Tibial nerve (tissue), 4 donors: ENCODE measurements at regions not wholly inside any gene's neighbourhood (a gene's known extent, or its start where the extent isn't known, plus 50 kb on each side); places are given as distances from the start of the nearest gene placed in this dataset.

Experiments
- DNase-seq, 2 donors: peaks; one replicate each; pipeline ENCODE4 v3.0.0-alpha.2; 2019; ENCODE audit warnings: low spot score in 2 of 2
- H3K27ac ChIP-seq, 4 donors: fragments of 200-600 bp; sonication (generic) in 3 of 4; one replicate each; pipeline ENCODE4 v1.5.1; 2017 to 2019; ENCODE audit warnings: mild to moderate bottlenecking in 1 of 4
- H3K27me3 ChIP-seq, 2 donors: fragments of 200-600 bp; sonication (generic) in 1 of 2; one replicate each; pipeline versions ENCODE4 v1.5.1 to v1.6.0; 2017 to 2019
- H3K36me3 ChIP-seq, 3 donors: fragments of 200-600 bp; sonication (generic); one replicate each; pipeline ENCODE4 v1.5.1; 2018 to 2019
- H3K4me1 ChIP-seq, 4 donors: fragments of 200-600 bp; sonication (generic) in 3 of 4; one replicate each; pipeline ENCODE4 v1.5.1; 2017 to 2019
- H3K4me3 ChIP-seq, 4 donors: fragments of 200-600 bp; sonication (generic) in 3 of 4; one replicate each; pipeline ENCODE4 v1.5.1; 2017 to 2019; ENCODE audit warnings: mild to moderate bottlenecking in 1 of 4, moderate library complexity in 1 of 4
- H3K9me3 ChIP-seq, 4 donors: fragments of 200-600 bp; sonication (generic) in 3 of 4; one replicate each; pipeline ENCODE4 v1.5.1; 2017 to 2019
- EP300 ChIP-seq, 2 donors: sonication (generic); formaldehyde crosslinking; IDR thresholded peaks; one replicate each; pipeline ENCODE4 v1.6.1; 2017; ENCODE audit warnings: antibody characterized with exemption in 2 of 2, mild to moderate bottlenecking in 1 of 2
- POLR2A ChIP-seq, 2 donors: fragments of 450-650 bp; IDR thresholded peaks; one replicate each; pipeline ENCODE4 v1.6.1; 2017; ENCODE audit warnings: antibody characterized with exemption in 2 of 2, mild to moderate bottlenecking in 2 of 2, moderate library complexity in 2 of 2
- WGBS, 2 donors: methylation state at CpG; one replicate each; pipeline ENCODE4 v1.1.5; 2018; 5-methylcytosine and 5-hydroxymethylcytosine counted together
- TF ChIP-seq, protein P1 (sequence below), 5 experiments: fragments of 200-600 bp in 3 of 5; fragments of 450-650 bp in 2 of 5; sonication (generic) in 3 of 5; IDR thresholded peaks; one replicate each; pipeline ENCODE4 v1.5.1; 2016 to 2019; ENCODE audit warnings: antibody characterized with exemption in 5 of 5, mild to moderate bottlenecking in 3 of 5, moderate library complexity in 2 of 5

DNA sequence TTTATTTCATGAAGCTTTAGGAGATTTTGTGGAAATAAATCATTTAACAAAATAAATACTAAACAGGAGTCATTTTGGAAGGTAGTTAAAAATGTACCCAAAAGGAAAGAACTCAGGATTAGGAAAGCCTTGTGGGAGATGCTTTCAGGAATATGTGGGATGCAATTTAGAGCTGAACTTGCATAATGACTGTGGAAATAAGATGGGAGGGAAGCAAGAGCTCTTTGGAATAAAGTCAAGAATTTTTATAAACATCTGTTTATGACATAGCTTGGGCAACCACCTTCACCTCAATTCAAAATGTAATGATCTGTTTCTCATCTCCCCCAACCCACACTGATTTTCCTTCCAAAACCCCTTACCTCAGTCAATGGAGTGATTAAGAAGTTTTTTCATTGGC lies 623.8 kb downstream of the FAT4 start:
- Histone ChIP-seq H3K27me3 (no peaks in the 10 kb centered on the region), H3K27ac (no peak overlapping the region), H3K4me3 (no peak overlapping the region), H3K36me3 (no peaks in the 10 kb centered on the region), H3K4me1 (no peaks in the 10 kb centered on the region), H3K9me3 (peaks cover 0 to 10% (median 2%) of the 10 kb centered on the region in 4 donors)
- no peak for DNase-seq
- TF ChIP-seq, protein P1, sequence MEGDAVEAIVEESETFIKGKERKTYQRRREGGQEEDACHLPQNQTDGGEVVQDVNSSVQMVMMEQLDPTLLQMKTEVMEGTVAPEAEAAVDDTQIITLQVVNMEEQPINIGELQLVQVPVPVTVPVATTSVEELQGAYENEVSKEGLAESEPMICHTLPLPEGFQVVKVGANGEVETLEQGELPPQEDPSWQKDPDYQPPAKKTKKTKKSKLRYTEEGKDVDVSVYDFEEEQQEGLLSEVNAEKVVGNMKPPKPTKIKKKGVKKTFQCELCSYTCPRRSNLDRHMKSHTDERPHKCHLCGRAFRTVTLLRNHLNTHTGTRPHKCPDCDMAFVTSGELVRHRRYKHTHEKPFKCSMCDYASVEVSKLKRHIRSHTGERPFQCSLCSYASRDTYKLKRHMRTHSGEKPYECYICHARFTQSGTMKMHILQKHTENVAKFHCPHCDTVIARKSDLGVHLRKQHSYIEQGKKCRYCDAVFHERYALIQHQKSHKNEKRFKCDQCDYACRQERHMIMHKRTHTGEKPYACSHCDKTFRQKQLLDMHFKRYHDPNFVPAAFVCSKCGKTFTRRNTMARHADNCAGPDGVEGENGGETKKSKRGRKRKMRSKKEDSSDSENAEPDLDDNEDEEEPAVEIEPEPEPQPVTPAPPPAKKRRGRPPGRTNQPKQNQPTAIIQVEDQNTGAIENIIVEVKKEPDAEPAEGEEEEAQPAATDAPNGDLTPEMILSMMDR (IDR thresholded peaks at IDR 0.05): no peak
- no peak for TF ChIP-seq EP300 (IDR thresholded peaks at IDR 0.05)
- TF ChIP-seq POLR2A (IDR thresholded peaks at IDR 0.05): no peak

DNA sequence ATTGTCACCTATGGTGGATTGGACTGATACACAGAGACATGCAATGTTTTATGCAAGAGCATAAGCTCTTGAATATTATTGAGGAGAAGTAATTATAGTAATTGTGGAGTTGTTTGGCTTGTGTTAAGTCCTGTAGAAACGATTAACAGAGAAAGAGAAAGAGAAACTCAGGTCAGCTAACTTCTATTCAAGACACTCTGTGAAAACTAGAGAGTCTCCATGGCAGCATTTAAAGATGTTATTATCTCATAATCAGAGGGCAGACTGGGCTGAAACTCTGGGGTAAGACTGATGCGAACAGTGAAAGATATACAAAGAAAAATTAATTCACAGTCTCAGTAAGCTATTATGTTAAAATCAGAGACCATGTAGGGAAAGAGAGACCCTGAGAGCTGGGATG lies 625.7 kb downstream of the FAT4 start:
- WGBS, 2 donors: 67 to 70% methylated on average over 2 of the region's 2 CpGs
- Histone ChIP-seq H3K4me3 (no peak overlapping the region), H3K27ac (no peak overlapping the region), H3K36me3 (no peaks in the 10 kb centered on the region), H3K9me3 (no peaks in the 10 kb centered on the region), H3K27me3 (no peaks in the 10 kb centered on the region), H3K4me1 (no peaks in the 10 kb centered on the region)
- TF ChIP-seq POLR2A (IDR thresholded peaks at IDR 0.05) (no peak), EP300 (IDR thresholded peaks at IDR 0.05) (no peak)
- TF ChIP-seq, protein P1 (IDR thresholded peaks at IDR 0.05): no peak
- no peak for DNase-seq

DNA sequence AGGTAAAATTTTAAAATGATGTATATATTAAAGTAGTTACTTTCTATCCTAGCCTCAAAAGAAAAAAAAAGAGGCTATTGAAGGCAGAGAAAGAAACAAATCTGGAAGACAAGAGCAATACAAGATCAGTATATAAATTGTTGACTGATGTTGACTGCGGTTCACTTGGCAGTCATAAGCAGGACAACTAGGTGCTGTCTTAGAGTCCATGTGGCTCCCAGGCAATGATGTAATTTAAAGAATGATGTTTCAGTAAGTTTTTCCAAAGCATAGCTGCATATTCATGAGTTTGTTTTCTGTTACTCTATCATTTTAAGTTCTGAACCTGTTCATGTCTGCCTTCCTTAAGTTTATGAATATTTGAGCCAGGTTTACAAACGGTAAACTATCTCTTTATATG lies 630.2 kb downstream of the FAT4 start:
- H3K4me3 ChIP-seq: no peak overlapping the region
- TF ChIP-seq EP300 (IDR thresholded peaks at IDR 0.05) (no peak), POLR2A (IDR thresholded peaks at IDR 0.05) (no peak)
- TF ChIP-seq, protein P1 (IDR thresholded peaks at IDR 0.05): no peak
- H3K27me3 ChIP-seq: no peaks in the 10 kb centered on the region
- H3K36me3 ChIP-seq: no peaks in the 10 kb centered on the region
- no peaks in the 10 kb centered on the region for H3K9me3 ChIP-seq
- WGBS, 2 donors: 91 to 92% methylated on average over 2 of the region's 2 CpGs
- no peak overlapping the region for H3K27ac ChIP-seq
- DNase-seq: no peak
- H3K4me1 ChIP-seq: no peaks in the 10 kb centered on the region

DNA sequence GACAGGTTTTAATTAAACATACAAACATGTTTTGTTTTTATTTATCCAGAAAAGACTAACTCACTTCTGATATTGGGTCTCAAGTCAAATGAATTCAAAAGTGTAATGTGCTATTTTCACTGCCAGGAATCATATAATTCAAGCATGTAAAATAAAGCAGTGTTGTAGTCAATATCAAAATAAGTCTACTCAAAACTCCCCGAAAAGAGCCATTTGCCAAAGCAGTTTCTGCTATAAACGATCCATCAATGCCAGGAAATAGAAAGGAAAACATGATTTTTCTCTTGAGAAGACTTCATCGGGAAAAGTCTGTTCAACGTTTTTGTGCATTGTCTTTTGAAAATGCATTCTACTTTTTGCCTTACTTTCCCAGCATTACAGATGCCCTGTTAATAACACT lies 633.3 kb downstream of the FAT4 start:
- Histone ChIP-seq H3K4me1 (no peaks in the 10 kb centered on the region), H3K9me3 (no peaks in the 10 kb centered on the region), H3K4me3 (no peak overlapping the region), H3K27me3 (no peaks in the 10 kb centered on the region), H3K36me3 (no peaks in the 10 kb centered on the region), H3K27ac (no peak overlapping the region)
- TF ChIP-seq, protein P1 (IDR thresholded peaks at IDR 0.05): no peak
- TF ChIP-seq POLR2A (IDR thresholded peaks at IDR 0.05): no peak
- TF ChIP-seq EP300 (IDR thresholded peaks at IDR 0.05): no peak
- 47 to 58% methylated on average over 4 of the region's 4 CpGs for WGBS, 2 donors
- no peak for DNase-seq

DNA sequence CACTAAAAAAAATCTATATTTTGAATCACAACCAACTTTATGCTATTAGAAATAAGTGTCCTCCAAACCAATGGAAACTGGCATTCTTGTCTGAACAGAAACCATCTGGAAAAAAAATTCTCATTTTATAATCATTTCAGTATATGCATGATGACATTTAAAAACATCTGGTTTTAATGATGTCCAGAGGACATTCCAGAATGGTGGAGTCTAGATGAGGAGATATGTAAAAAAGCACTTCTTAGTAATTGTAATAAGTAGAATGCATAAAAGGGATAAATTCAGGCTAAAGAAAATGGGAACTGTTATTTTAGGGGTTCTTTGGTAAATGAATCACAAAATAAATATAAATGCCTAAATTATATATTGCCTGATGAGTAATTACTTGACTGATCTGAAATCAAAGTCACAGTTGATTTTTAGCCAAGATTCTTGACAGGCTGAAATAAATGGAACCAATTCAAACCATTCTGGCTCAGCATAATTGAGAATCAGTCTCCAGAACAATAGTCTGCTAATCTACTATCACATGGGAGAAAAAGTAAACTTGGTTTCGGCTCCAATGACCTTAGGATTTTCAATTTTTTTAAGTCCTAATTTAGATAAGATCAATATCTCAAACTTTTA lies 636.6 kb downstream of the FAT4 start:
- Histone ChIP-seq H3K27ac (no peak overlapping the region), H3K36me3 (no peaks in the 10 kb centered on the region), H3K4me3 (no peak overlapping the region), H3K9me3 (no peaks in the 10 kb centered on the region), H3K27me3 (no peaks in the 10 kb centered on the region), H3K4me1 (no peaks in the 10 kb centered on the region)
- 21 to 24% methylated on average over 1 of the region's 1 CpG for WGBS, 2 donors
- DNase-seq: no peak
- TF ChIP-seq POLR2A (IDR thresholded peaks at IDR 0.05) (no peak), EP300 (IDR thresholded peaks at IDR 0.05) (no peak)
- TF ChIP-seq, protein P1 (IDR thresholded peaks at IDR 0.05): no peak
